Activated B cell treated with CpG ODN at 0.5 μM for 24 hours (primary cell): ENCODE measurements at regions not wholly inside any gene's neighbourhood (a gene's known extent, or its start where the extent isn't known, plus 50 kb on each side); places are given as distances from the start of the nearest gene placed in this dataset.

Experiments
- ATAC-seq: fragments of 200-7000 bp; cut with Tn5 transposase; one replicate; pipeline ENCODE4 v1.10.0; 2021; ENCODE audit warnings: low read depth, mild to moderate bottlenecking, moderate library complexity
- CTCF ChIA-PET: fragments of 350-600 bp; sonication (Branson Sonifier 250); formaldehyde crosslinking; loops from one replicate; lab custom pipeline; 2021; ENCODE audit warnings: antibody characterized with exemption; lab: Charles Lee
- POLR2A ChIA-PET: fragments of 350-600 bp; sonication (Branson Sonifier 250); formaldehyde crosslinking; loops from one replicate; lab custom pipeline; 2021; ENCODE audit warnings: antibody characterized with exemption; lab: Charles Lee
- DNase-seq: peaks from one replicate; pipeline ENCODE4 v3.0.0; 2022
- H3K27ac Mint-ChIP-seq: one replicate; pipeline ENCODE4 v1.8.0; 2020; ENCODE audit warnings: mixed read lengths
- H3K27me3 Mint-ChIP-seq: one replicate; pipeline ENCODE4 v1.8.0; 2021; ENCODE audit warnings: mixed read lengths
- H3K36me3 Mint-ChIP-seq: one replicate; pipeline ENCODE4 v1.8.0; 2021; ENCODE audit warnings: low read depth, mixed read lengths
- H3K4me1 Mint-ChIP-seq: one replicate; pipeline ENCODE4 v1.8.0; 2021; ENCODE audit warnings: mixed read lengths
- H3K4me3 Mint-ChIP-seq: one replicate; pipeline ENCODE4 v1.8.0; 2020; ENCODE audit warnings: mild to moderate bottlenecking, mixed read lengths
- H3K9me3 Mint-ChIP-seq: one replicate; pipeline ENCODE4 v1.8.0; 2020; ENCODE audit warnings: mixed read lengths
- CTCF ChIP-seq: fragments of 200-600 bp; IDR thresholded peaks from one replicate; pipeline ENCODE4 v1.8.0; 2022; ENCODE audit warnings: antibody characterized with exemption, mild to moderate bottlenecking
- intact Hi-C: fragments of 100-400 bp; cut with micrococcal nuclease; formaldehyde crosslinking; loops from one replicate; pipeline ENCODE4 v1.15.1; 2024

DNA sequence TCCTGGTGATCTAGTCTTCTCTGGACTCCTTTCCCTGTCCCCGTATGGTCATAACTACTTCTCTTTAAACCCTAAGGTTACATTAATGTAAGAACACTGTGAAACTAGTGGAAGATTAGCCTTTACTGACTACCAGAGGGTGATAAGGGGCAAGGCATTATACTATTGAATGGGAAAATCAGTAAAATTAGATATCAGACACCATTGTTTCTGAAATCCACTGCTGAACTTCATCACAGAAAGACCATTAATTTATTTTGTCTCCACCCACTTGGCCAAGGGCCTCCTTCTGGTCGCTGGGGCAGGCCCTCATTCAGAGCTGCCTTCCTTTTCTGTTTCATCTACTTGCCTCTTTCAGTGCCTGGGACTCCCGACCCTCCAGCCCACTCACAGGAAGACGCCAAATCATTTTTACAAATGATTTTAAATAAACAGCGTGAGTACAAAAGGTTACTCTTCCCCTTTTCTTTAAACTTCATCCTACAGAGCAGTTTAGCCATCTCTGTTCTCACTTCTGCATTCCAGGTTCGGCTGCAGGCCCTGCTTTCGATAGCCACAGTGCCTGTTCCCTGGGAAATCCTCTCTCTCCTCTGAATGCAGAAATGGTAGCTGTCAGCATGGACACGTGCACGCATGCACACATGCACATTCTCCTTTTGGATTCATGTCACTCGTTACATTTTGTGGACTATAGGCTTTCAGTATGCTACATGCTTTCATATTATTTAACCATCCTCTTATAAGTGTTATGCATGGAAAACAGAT lies 70.3 kb upstream of the DOCK10 start:
- ATAC-seq (peak; percentile 45), DNase-seq (no peak)
- H3K27ac Mint-ChIP-seq = peak overlapping the region; percentile 62
- H3K27me3 Mint-ChIP-seq = no peaks in the 10 kb centered on the region
- CTCF ChIA-PET = no interaction called here
- no peak for TF ChIP-seq CTCF
- no peaks in the 10 kb centered on the region for H3K36me3 Mint-ChIP-seq
- intact Hi-C loops = loop anchor here (10.0 kb wide), 1 partner anchor 188 kb away; no protein-coding TSS in a partner anchor
- peaks cover 24% of the 10 kb centered on the region for H3K4me1 Mint-ChIP-seq
- H3K9me3 Mint-ChIP-seq = no peaks in the 10 kb centered on the region
- H3K4me3 Mint-ChIP-seq = peak overlapping the region; percentile 36
- POLR2A ChIA-PET = no interaction called here

DNA sequence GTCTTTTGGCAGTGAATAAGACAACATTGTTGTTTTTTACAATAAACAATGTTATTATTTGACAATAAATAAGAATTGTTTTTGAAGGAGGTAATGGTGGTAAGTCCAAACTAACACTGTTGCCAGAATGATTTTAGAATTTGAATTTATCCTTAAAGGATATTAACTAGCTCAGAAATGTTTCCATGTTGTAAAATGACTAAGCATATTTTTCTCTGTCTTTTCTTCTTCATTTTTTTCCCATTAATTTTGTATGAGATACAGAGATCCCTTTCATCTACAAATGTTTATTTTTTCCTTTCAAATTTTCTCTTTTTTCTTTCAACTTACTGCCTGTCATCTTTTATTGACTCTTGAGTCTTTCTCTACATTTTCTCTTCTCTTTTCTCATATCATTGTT lies 66.5 kb upstream of the DOCK10 start:
- POLR2A ChIA-PET = no interaction called here
- no peak for ATAC-seq
- Mint-ChIP-seq H3K27me3 (no peaks in the 10 kb centered on the region), H3K27ac (no peak overlapping the region), H3K36me3 (no peaks in the 10 kb centered on the region), H3K4me1 (peaks cover 10% of the 10 kb centered on the region), H3K9me3 (no peaks in the 10 kb centered on the region), H3K4me3 (no peak overlapping the region)
- intact Hi-C loops = no loop called here
- no peak for DNase-seq
- CTCF ChIA-PET = interaction anchor here (1.6 kb wide), 1 partner anchor 14 kb away, joined by 3 read pairs; no protein-coding TSS in a partner anchor
- no peak for TF ChIP-seq CTCF

DNA sequence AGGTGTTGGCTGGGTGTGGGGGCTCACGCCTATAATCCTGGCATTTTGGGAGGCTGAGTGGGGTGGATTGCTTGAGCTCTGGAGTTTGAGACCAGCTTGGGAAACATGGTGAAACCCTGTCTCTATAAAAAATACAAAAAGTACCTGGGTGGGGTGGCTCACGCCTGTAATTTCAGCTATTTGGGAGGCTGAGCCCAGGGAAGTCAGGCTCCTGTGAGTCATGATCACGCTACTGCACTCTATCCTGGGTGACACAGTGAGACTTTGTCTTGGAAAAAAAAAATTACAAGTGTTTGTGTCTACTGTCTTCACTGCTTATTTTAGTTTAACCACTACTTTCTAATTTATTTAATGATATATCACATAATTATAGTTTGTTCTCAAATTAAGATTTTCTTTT lies 62.7 kb upstream of the DOCK10 start:
- ChIA-PET POLR2A (no interaction called here), CTCF (no interaction called here)
- DNase-seq (no peak), ATAC-seq (no peak)
- Mint-ChIP-seq H3K27me3 (no peaks in the 10 kb centered on the region), H3K4me1 (no peaks in the 10 kb centered on the region), H3K9me3 (no peaks in the 10 kb centered on the region), H3K36me3 (no peaks in the 10 kb centered on the region), H3K4me3 (no peak overlapping the region), H3K27ac (no peak overlapping the region)
- TF ChIP-seq CTCF = no peak
- intact Hi-C loops = no loop called here

DNA sequence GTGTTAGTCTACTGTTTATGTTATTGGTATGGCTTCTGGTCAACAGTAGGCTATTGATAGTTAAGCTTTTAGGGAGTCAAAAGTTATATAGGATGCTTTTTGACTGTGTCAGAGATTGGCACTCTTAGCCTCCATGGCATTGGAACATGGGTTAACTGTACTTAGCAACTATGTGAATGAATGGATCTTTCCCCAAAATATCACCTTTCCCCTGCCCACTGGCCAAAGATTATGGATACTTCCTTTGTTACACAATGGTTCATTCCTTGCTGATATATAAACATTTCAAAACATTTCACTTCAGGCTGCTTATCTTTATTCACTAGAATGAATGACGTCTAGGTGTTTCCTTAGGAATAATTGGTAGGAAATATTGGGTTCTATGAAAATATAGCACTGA lies 62.1 kb upstream of the DOCK10 start:
- Mint-ChIP-seq H3K27me3 (no peaks in the 10 kb centered on the region), H3K9me3 (no peaks in the 10 kb centered on the region), H3K27ac (no peak overlapping the region), H3K4me1 (no peaks in the 10 kb centered on the region), H3K36me3 (no peaks in the 10 kb centered on the region), H3K4me3 (no peak overlapping the region)
- CTCF ChIA-PET = no interaction called here
- no peak for ATAC-seq
- no peak for DNase-seq
- POLR2A ChIA-PET = no interaction called here
- intact Hi-C loops = no loop called here
- TF ChIP-seq CTCF = no peak

GRCh38 chr2:225103737-225104141 lies 61.5 kb upstream of the DOCK10 start:
- Mint-ChIP-seq H3K27me3 (no peaks in the 10 kb centered on the region), H3K27ac (no peak overlapping the region), H3K36me3 (no peaks in the 10 kb centered on the region), H3K4me1 (no peaks in the 10 kb centered on the region), H3K9me3 (no peaks in the 10 kb centered on the region), H3K4me3 (no peak overlapping the region)
- no peak for ATAC-seq
- CTCF ChIA-PET = no interaction called here
- DNase-seq = no peak
- TF ChIP-seq CTCF = no peak
- POLR2A ChIA-PET = no interaction called here
- intact Hi-C loops = no loop called here
